ENCODE measurements at regions not wholly inside any gene's neighbourhood (a gene's known extent, or its start where the extent isn't known, plus 50 kb on each side); places are given as distances from the start of the nearest gene placed in this dataset.

- Histone ChIP-seq H2AFZ (ENCODE audit: low read depth, low read length, severe bottlenecking) (no peak overlapping the region), H4K20me1 (ENCODE audit: low read depth, low read length) (no peaks in the 10 kb centered on the region), H3K36me3 (ENCODE audit: low read length) (no peaks in the 10 kb centered on the region), H3K9me3 (ENCODE audit: insufficient read depth, low read length) (no peaks in the 10 kb centered on the region), H3K4me2 (ENCODE audit: low read depth, low read length, poor library complexity, severe bottlenecking) (no peak overlapping the region), H3K9me2 (replicated peaks; ENCODE audit: insufficient read depth, low read length) (no peaks in the 10 kb centered on the region), H3K9ac (ENCODE audit: low read length) (no peak overlapping the region), H3F3A (ENCODE audit: insufficient read depth) (no peaks in the 10 kb centered on the region), H3K27me3 (ENCODE audit: low read length) (no peaks in the 10 kb centered on the region), H3K79me2 (ENCODE audit: insufficient read depth, low read length) (no peaks in the 10 kb centered on the region), H3K4me3 (ENCODE audit: insufficient read depth, low read length, poor library complexity, severe bottlenecking) (no peak overlapping the region), H3K27ac (ENCODE audit: low read depth, low read length) (no peak overlapping the region)
- no peak for TF ChIP-seq EZH2phosphoT487 (conservative IDR thresholded peaks at IDR 0.05; ENCODE audit: low read length)
- TF ChIP-seq CTCF (IDR thresholded peaks at IDR 0.05; ENCODE audit: insufficient read depth, low read length, poor library complexity, severe bottlenecking): no peak
These were observed 274.0 kb downstream of the MAFB start for GRCh38 chr20:40414843-40415615.

DNA sequence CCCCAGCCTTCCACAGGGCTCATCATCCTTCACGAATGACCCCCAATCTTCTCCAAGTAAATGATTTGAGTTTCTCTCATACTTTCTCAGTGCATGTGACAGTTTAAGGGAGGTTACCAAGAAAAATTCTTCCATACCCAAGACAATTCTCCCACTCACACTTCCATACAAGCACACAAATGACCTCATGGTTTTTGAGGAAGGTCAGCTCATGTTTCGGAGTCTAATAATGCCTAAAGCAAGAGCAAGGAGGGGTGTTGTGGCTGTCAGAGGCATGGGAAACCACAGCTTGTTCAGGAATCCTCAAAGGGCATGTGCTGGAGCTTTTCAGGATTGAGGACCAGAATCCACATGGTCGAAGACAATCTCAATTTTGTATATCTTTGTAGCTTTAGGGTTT lies 279.0 kb downstream of the MAFB start:
- Histone ChIP-seq H3K27ac (ENCODE audit: low read depth, low read length) (no peak overlapping the region), H3K4me3 (ENCODE audit: insufficient read depth, low read length, poor library complexity, severe bottlenecking) (no peak overlapping the region), H3K4me2 (ENCODE audit: low read depth, low read length, poor library complexity, severe bottlenecking) (no peak overlapping the region), H3K79me2 (ENCODE audit: insufficient read depth, low read length) (no peaks in the 10 kb centered on the region), H3K9me3 (ENCODE audit: insufficient read depth, low read length) (no peaks in the 10 kb centered on the region), H3K27me3 (ENCODE audit: low read length) (no peaks in the 10 kb centered on the region), H3K9me2 (replicated peaks; ENCODE audit: insufficient read depth, low read length) (no peaks in the 10 kb centered on the region), H3K9ac (ENCODE audit: low read length) (no peak overlapping the region), H3F3A (ENCODE audit: insufficient read depth) (no peaks in the 10 kb centered on the region), H4K20me1 (ENCODE audit: low read depth, low read length) (no peaks in the 10 kb centered on the region), H2AFZ (ENCODE audit: low read depth, low read length, severe bottlenecking) (no peak overlapping the region), H3K36me3 (ENCODE audit: low read length) (no peaks in the 10 kb centered on the region)
- no peak for TF ChIP-seq EZH2phosphoT487 (conservative IDR thresholded peaks at IDR 0.05; ENCODE audit: low read length)
- TF ChIP-seq CTCF (IDR thresholded peaks at IDR 0.05; ENCODE audit: insufficient read depth, low read length, poor library complexity, severe bottlenecking): no peak

- no peaks in the 10 kb centered on the region for H3K9me2 ChIP-seq (replicated peaks; ENCODE audit: insufficient read depth, low read length)
- no peaks in the 10 kb centered on the region for H3K36me3 ChIP-seq (ENCODE audit: low read length)
- TF ChIP-seq CTCF (IDR thresholded peaks at IDR 0.05; ENCODE audit: insufficient read depth, low read length, poor library complexity, severe bottlenecking) (no peak), EZH2phosphoT487 (conservative IDR thresholded peaks at IDR 0.05; ENCODE audit: low read length) (no peak)
- H3K27me3 ChIP-seq (ENCODE audit: low read length): no peaks in the 10 kb centered on the region
- H3K9me3 ChIP-seq (ENCODE audit: insufficient read depth, low read length): no peaks in the 10 kb centered on the region
- no peak overlapping the region for H3K9ac ChIP-seq (ENCODE audit: low read length)
- H3K79me2 ChIP-seq (ENCODE audit: insufficient read depth, low read length): no peaks in the 10 kb centered on the region
- H3K27ac ChIP-seq (ENCODE audit: low read depth, low read length): no peak overlapping the region
- no peak overlapping the region for H3K4me3 ChIP-seq (ENCODE audit: insufficient read depth, low read length, poor library complexity, severe bottlenecking)
- H3F3A ChIP-seq (ENCODE audit: insufficient read depth): no peaks in the 10 kb centered on the region
- no peak overlapping the region for H3K4me2 ChIP-seq (ENCODE audit: low read depth, low read length, poor library complexity, severe bottlenecking)
- no peaks in the 10 kb centered on the region for H4K20me1 ChIP-seq (ENCODE audit: low read depth, low read length)
- no peak overlapping the region for H2AFZ ChIP-seq (ENCODE audit: low read depth, low read length, severe bottlenecking)
These were observed 291.6 kb downstream of the MAFB start for GRCh38 chr20:40397467-40397866.

Measured in SU-DHL-6 (cell line).